Hippocampal formation (tissue), 2 donors: ENCODE measurements at regions not wholly inside any gene's neighbourhood (a gene's known extent, or its start where the extent isn't known, plus 50 kb on each side); places are given as distances from the start of the nearest gene placed in this dataset.
"Not testable (repeated sequence)": the region's sequence is repeated elsewhere in the genome, so short reads cannot be mapped to it uniquely, and the experiment has no call there.

ENCODE experiments used
- DNase-seq, 2 donors: peaks; one replicate each; lab custom pipeline; 2025; lab: John Stamatoyannopoulos, UW

GRCh38 chr22:26082866-26083265, 86.4 kb upstream of the SEZ6L start:
- DNase-seq: peak in 1 of 2 donors; percentile 5

- DNase-seq: no peak
Measured at GRCh38 chr22:26086359-26086758, 82.9 kb upstream of the SEZ6L start.

GRCh38 chr22:26087816-26088215, 81.4 kb upstream of the SEZ6L start:
- DNase-seq: no peak

- DNase-seq: no peak
Measured at GRCh38 chr22:26090821-26091220, 78.4 kb upstream of the SEZ6L start.

GRCh38 chr22:26094497-26094896, 74.8 kb upstream of the SEZ6L start:
- DNase-seq: not testable (repeated sequence)

GRCh38 chr22:26095256-26095956, 73.9 kb upstream of the SEZ6L start:
- no peak for DNase-seq

- no peak for DNase-seq
Measured at GRCh38 chr22:26097411-26097810, 71.9 kb upstream of the SEZ6L start.

GRCh38 chr22:26097840-26098239, 71.4 kb upstream of the SEZ6L start:
- no peak for DNase-seq

GRCh38 chr22:26103023-26103422, 66.2 kb upstream of the SEZ6L start:
- no peak for DNase-seq

GRCh38 chr22:26106412-26106811, 62.9 kb upstream of the SEZ6L start:
- no peak for DNase-seq

- peak in 1 of 2 donors; percentile 20 for DNase-seq
Measured at GRCh38 chr22:26109686-26110315, 59.5 kb upstream of the SEZ6L start.

GRCh38 chr22:26114826-26115225, 54.4 kb upstream of the SEZ6L start:
- DNase-seq: no peak

GRCh38 chr22:26115266-26115665, 54.0 kb upstream of the SEZ6L start:
- DNase-seq: no peak
